ENCODE measurements at regions not wholly inside any gene's neighbourhood (a gene's known extent, or its start where the extent isn't known, plus 50 kb on each side); places are given as distances from the start of the nearest gene placed in this dataset.

DNA sequence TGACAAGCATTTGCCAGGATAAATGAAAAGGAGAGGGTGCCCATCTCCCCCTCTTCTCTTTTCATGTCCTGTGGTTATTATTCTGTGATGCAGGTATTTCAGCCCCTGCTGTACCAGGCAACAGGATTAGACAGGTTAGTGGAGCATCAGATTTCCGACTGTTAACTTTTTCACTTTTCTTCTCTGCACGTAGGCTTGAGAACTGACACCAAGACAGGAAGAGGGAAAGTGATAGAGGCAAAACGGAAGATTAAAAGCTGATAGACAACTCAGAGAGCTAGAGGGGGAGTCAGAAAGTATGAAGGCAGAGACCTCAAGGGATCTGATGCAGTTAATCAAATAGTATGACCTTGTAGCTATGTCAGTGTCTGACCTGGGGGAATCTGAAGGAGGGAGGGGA lies 132.8 kb downstream of the SOX9 start:
- Histone ChIP-seq H3K9me3 (ENCODE audit: control insufficient read depth, insufficient read depth, low read depth, low read length) (no peaks in the 10 kb centered on the region), H3K4me2 (ENCODE audit: extremely low read depth, insufficient read depth, low read length) (no peak overlapping the region), H3K4me3 (replicated peaks in 1 of 4; ENCODE audit: control extremely low read depth in 1 of 4, insufficient read depth in 1 of 4, low read depth in 3 of 4, low read length in 4 of 4) (no peak overlapping the region), H3K9ac (ENCODE audit: insufficient read depth, low read length) (no peak overlapping the region), H3K4me1 (ENCODE audit: control insufficient read depth, extremely low read depth, insufficient read depth, low read length) (no peaks in the 10 kb centered on the region), H2AFZ (ENCODE audit: low read length) (no peak overlapping the region), H3K36me3 (ENCODE audit: control insufficient read depth, insufficient read depth, low read length) (no peaks in the 10 kb centered on the region), H3K79me2 (ENCODE audit: control insufficient read depth, insufficient read depth, low read length) (no peaks in the 10 kb centered on the region), H3K27ac (ENCODE audit: insufficient read depth, low read length) (no peak overlapping the region), H4K20me1 (ENCODE audit: control insufficient read depth, extremely low read depth, insufficient read depth, low read length) (no peaks in the 10 kb centered on the region), H3K27me3 (ENCODE audit: control insufficient read depth, insufficient read depth, low read length) (no peaks in the 10 kb centered on the region)
- no peak for DNase-seq (ENCODE audit: low read depth in 2 of 2)
- no peak for TF ChIP-seq CTCF (conservative IDR thresholded peaks at IDR 0.05 in 1 of 2, IDR thresholded peaks at IDR 0.05 in 1 of 2; ENCODE audit: low read depth in 1 of 2, low read length in 2 of 2)
- TF ChIP-seq EZH2 (IDR thresholded peaks at IDR 0.05; ENCODE audit: low read length, missing control alignments) = no peak

- H3K4me3 ChIP-seq (replicated peaks in 1 of 4; ENCODE audit: control extremely low read depth in 1 of 4, insufficient read depth in 1 of 4, low read depth in 3 of 4, low read length in 4 of 4) = no peak overlapping the region
- peak in 1 of 2 donors; percentile 40 for DNase-seq (ENCODE audit: low read depth in 2 of 2)
- H2AFZ ChIP-seq (ENCODE audit: low read length) = no peak overlapping the region
- no peaks in the 10 kb centered on the region for H3K9me3 ChIP-seq (ENCODE audit: control insufficient read depth, insufficient read depth, low read depth, low read length)
- no peak overlapping the region for H3K9ac ChIP-seq (ENCODE audit: insufficient read depth, low read length)
- H3K27ac ChIP-seq (ENCODE audit: insufficient read depth, low read length) = no peak overlapping the region
- no peaks in the 10 kb centered on the region for H4K20me1 ChIP-seq (ENCODE audit: control insufficient read depth, extremely low read depth, insufficient read depth, low read length)
- TF ChIP-seq CTCF (conservative IDR thresholded peaks at IDR 0.05 in 1 of 2, IDR thresholded peaks at IDR 0.05 in 1 of 2; ENCODE audit: low read depth in 1 of 2, low read length in 2 of 2) = no peak
- TF ChIP-seq EZH2 (IDR thresholded peaks at IDR 0.05; ENCODE audit: low read length, missing control alignments) = no peak
- H3K4me2 ChIP-seq (ENCODE audit: extremely low read depth, insufficient read depth, low read length) = no peak overlapping the region
- no peaks in the 10 kb centered on the region for H3K79me2 ChIP-seq (ENCODE audit: control insufficient read depth, insufficient read depth, low read length)
- H3K27me3 ChIP-seq (ENCODE audit: control insufficient read depth, insufficient read depth, low read length) = no peaks in the 10 kb centered on the region
- H3K4me1 ChIP-seq (ENCODE audit: control insufficient read depth, extremely low read depth, insufficient read depth, low read length) = no peaks in the 10 kb centered on the region
- H3K36me3 ChIP-seq (ENCODE audit: control insufficient read depth, insufficient read depth, low read length) = no peaks in the 10 kb centered on the region
Measured at GRCh38 chr17:72254808-72255449, 134.1 kb downstream of the SOX9 start.

GRCh38 chr17:72255481-72255880 lies 134.7 kb downstream of the SOX9 start:
- TF ChIP-seq EZH2 (IDR thresholded peaks at IDR 0.05; ENCODE audit: low read length, missing control alignments) = no peak
- TF ChIP-seq CTCF (conservative IDR thresholded peaks at IDR 0.05 in 1 of 2, IDR thresholded peaks at IDR 0.05 in 1 of 2; ENCODE audit: low read depth in 1 of 2, low read length in 2 of 2) = no peak
- Histone ChIP-seq H3K27me3 (ENCODE audit: control insufficient read depth, insufficient read depth, low read length) (no peaks in the 10 kb centered on the region), H4K20me1 (ENCODE audit: control insufficient read depth, extremely low read depth, insufficient read depth, low read length) (no peaks in the 10 kb centered on the region), H3K36me3 (ENCODE audit: control insufficient read depth, insufficient read depth, low read length) (no peaks in the 10 kb centered on the region), H3K79me2 (ENCODE audit: control insufficient read depth, insufficient read depth, low read length) (no peaks in the 10 kb centered on the region), H3K27ac (ENCODE audit: insufficient read depth, low read length) (no peak overlapping the region), H3K4me2 (ENCODE audit: extremely low read depth, insufficient read depth, low read length) (no peak overlapping the region), H2AFZ (ENCODE audit: low read length) (no peak overlapping the region), H3K4me1 (ENCODE audit: control insufficient read depth, extremely low read depth, insufficient read depth, low read length) (no peaks in the 10 kb centered on the region), H3K4me3 (replicated peaks in 1 of 4; ENCODE audit: control extremely low read depth in 1 of 4, insufficient read depth in 1 of 4, low read depth in 3 of 4, low read length in 4 of 4) (no peak overlapping the region), H3K9ac (ENCODE audit: insufficient read depth, low read length) (no peak overlapping the region), H3K9me3 (ENCODE audit: control insufficient read depth, insufficient read depth, low read depth, low read length) (no peaks in the 10 kb centered on the region)
- DNase-seq (ENCODE audit: low read depth in 2 of 2) = no peak

Data from fibroblast of lung (primary cell).